Mucosa of descending colon (tissue), 3 donors: ENCODE measurements at regions not wholly inside any gene's neighbourhood (a gene's known extent, or its start where the extent isn't known, plus 50 kb on each side); places are given as distances from the start of the nearest gene placed in this dataset.

ENCODE experiments used
- ATAC-seq: fragments of 200-7000 bp; cut with Tn5 transposase; one replicate; pipeline ENCODE4 v1.9.1; 2020; ENCODE audit warnings: mild to moderate bottlenecking, moderate library complexity
- DNase-seq, 3 donors: peaks; one replicate each; pipeline ENCODE4 v3.0.0-alpha.2; 2020
- H3K36me3 ChIP-seq: fragments of 200-600 bp; one replicate; pipeline ENCODE4 v1.8.0; 2021; ENCODE audit warnings: low read depth, mild to moderate bottlenecking
- H3K4me1 ChIP-seq: fragments of 200-600 bp; one replicate; pipeline ENCODE4 v1.8.0; 2021; ENCODE audit warnings: low read depth, mild to moderate bottlenecking
- H3K4me3 ChIP-seq: fragments of 200-600 bp; one replicate; pipeline ENCODE4 v1.8.0; 2021; ENCODE audit warnings: mild to moderate bottlenecking
- H3K9me3 ChIP-seq: fragments of 200-600 bp; one replicate; pipeline ENCODE4 v1.8.0; 2021; ENCODE audit warnings: mild to moderate bottlenecking
- intact Hi-C, 2 donors: fragments of 100-400 bp; cut with DNase I in 1 of 2; cut with micrococcal nuclease in 1 of 2; formaldehyde crosslinking; loops; one replicate each; pipeline versions ENCODE4 v1.11.0 to v1.11.1; 2022; cut with DNase I, micrococcal nuclease
- TF ChIP-seq, protein P1 (sequence below): fragments of 200-600 bp; IDR thresholded peaks from one replicate; pipeline ENCODE4 v1.8.0; 2022; ENCODE audit warnings: antibody characterized with exemption, mild to moderate bottlenecking
- donor health status: DM: no; HTN: no; CAD: no; lungs with moderate emphysema.
- donor health status: DM: no; HTN: no; CAD: no.
- donor health status: DM: no; HTN: yes; CAD: no.

DNA sequence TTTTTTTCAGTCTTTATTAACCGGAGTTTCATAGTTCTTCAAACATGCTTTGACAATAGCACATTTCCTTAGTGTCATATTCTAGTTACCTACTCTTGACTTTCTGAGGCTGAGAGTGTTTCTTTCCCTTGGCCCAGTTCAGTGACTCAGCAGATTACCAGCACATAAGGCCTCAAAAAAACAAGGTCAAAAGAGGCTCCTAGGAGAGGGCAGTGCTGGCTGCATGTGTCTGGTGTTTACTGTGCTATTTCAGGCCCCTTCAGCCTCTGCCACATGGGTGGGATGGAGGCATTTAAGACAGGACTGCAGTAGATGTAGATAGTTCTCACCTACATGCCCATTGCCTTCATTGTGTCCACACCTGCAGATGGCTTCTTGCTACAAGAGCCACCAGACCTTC is 198.2 kb upstream of the SSTR4 start:
- no peaks in the 10 kb centered on the region for H3K36me3 ChIP-seq
- H3K4me3 ChIP-seq, result no peak overlapping the region
- intact Hi-C loops, result loop anchor here in 1 of 2 donors (10.0 kb wide), 1 partner anchor 212 kb away; no protein-coding TSS in a partner anchor
- TF ChIP-seq, protein P1, sequence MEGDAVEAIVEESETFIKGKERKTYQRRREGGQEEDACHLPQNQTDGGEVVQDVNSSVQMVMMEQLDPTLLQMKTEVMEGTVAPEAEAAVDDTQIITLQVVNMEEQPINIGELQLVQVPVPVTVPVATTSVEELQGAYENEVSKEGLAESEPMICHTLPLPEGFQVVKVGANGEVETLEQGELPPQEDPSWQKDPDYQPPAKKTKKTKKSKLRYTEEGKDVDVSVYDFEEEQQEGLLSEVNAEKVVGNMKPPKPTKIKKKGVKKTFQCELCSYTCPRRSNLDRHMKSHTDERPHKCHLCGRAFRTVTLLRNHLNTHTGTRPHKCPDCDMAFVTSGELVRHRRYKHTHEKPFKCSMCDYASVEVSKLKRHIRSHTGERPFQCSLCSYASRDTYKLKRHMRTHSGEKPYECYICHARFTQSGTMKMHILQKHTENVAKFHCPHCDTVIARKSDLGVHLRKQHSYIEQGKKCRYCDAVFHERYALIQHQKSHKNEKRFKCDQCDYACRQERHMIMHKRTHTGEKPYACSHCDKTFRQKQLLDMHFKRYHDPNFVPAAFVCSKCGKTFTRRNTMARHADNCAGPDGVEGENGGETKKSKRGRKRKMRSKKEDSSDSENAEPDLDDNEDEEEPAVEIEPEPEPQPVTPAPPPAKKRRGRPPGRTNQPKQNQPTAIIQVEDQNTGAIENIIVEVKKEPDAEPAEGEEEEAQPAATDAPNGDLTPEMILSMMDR, result no peak
- DNase-seq (no peak), ATAC-seq (no peak)
- no peaks in the 10 kb centered on the region for H3K4me1 ChIP-seq
- H3K9me3 ChIP-seq, result no peaks in the 10 kb centered on the region

DNA sequence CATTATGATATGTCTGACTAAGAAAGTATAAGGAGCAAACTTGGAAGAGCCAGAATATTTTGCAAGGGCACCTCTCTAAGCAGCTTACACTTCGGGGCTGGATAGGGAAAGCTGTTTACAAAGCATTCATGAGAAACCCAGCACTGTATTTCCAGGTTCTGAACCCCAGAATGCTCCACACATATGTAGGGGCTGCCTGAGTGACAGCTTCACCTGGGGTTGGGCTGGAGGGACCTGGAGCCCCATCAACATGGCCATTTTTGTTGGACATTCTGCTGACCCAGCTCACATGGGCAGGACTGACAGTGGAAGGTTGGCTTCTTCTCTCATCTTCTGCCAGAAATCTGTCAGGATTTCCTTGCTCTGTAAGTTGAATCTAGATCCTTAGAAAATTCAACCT is 197.1 kb upstream of the SSTR4 start:
- no peak for ATAC-seq
- no peaks in the 10 kb centered on the region for H3K4me1 ChIP-seq

DNA sequence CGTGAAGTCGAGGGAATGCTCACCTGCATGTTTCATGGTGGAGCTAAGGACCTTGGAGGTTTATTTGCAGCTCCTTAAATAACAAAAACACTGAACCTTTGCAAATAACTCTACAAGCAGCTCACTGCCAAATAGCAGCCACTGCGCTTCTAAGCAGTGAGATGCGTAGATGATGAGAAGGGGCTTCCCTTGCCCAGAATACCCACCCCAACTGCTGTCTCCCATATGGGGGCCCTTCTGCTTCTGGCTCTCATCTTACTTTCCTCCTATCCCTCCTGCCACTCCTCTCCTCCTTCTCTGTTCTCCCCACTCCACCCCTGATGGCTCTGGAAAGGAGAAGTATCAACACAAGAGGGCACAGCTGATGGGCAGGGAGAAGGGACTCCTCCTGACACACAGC is 193.3 kb upstream of the SSTR4 start:
- H3K36me3 ChIP-seq, result no peaks in the 10 kb centered on the region

More for the DNA sequence above, 197.1 kb upstream of the SSTR4 start:
- TF ChIP-seq, protein P1, result no peak
- Histone ChIP-seq H3K9me3 (no peaks in the 10 kb centered on the region), H3K36me3 (no peaks in the 10 kb centered on the region), H3K4me3 (no peak overlapping the region)
- intact Hi-C loops, result loop anchor here in 1 of 2 donors (10.0 kb wide), 1 partner anchor 213 kb away; no protein-coding TSS in a partner anchor
- no peak for DNase-seq

DNA sequence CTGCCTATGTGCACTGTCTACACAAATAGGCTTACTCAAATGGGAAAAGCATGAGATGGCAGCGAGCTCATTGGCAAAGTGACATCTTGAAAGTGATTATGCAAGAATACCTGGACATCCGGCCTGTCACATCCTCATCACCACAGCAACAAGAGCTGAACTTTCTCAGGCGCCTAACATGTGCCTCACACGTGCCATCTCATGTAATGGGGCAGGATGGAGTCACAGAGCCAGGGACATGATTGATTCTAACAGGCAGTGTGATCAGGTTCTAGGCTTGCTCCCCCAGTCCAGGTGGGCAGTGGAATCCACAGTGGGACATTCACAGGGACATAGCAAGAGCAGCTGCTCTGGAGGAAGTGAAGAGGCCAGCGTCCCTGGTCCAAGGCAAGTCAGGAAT is 192.3 kb upstream of the SSTR4 start:
- ATAC-seq, result no peak
- intact Hi-C loops, result no loop called here

More for the DNA sequence above, 193.3 kb upstream of the SSTR4 start:
- DNase-seq (no peak), ATAC-seq (no peak)
- Histone ChIP-seq H3K4me1 (no peaks in the 10 kb centered on the region), H3K9me3 (no peaks in the 10 kb centered on the region), H3K4me3 (no peak overlapping the region)
- intact Hi-C loops, result no loop called here
- TF ChIP-seq, protein P1, result no peak

DNA sequence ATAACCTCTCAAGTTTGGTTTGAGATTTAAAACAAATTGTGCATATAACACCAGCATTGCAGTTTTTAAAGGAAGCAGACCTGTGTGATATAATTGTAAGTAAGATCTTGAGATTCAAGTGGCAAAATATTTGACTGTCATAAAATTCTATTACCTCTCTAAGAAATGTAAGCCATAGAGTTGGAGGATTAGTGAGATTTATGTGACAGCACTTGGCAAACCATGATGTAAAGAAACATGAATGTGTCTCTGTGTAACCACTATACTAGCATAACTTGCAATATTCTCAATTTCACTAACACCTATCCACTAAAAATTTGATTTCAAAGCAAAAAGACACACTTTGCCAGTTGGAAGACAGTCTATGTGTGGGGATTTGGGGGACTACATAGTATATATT is 190.2 kb upstream of the SSTR4 start:
- ATAC-seq, result no peak
- TF ChIP-seq, protein P1, result no peak
- no peak for DNase-seq
- Histone ChIP-seq H3K36me3 (no peaks in the 10 kb centered on the region), H3K4me1 (no peaks in the 10 kb centered on the region), H3K9me3 (no peaks in the 10 kb centered on the region), H3K4me3 (no peak overlapping the region)
- intact Hi-C loops, result no loop called here

More for the DNA sequence above, 192.3 kb upstream of the SSTR4 start:
- TF ChIP-seq, protein P1, result no peak
- H3K36me3 ChIP-seq, result no peaks in the 10 kb centered on the region
- DNase-seq, result no peak
- H3K4me1 ChIP-seq, result no peaks in the 10 kb centered on the region
- H3K4me3 ChIP-seq, result no peak overlapping the region
- H3K9me3 ChIP-seq, result no peaks in the 10 kb centered on the region

DNA sequence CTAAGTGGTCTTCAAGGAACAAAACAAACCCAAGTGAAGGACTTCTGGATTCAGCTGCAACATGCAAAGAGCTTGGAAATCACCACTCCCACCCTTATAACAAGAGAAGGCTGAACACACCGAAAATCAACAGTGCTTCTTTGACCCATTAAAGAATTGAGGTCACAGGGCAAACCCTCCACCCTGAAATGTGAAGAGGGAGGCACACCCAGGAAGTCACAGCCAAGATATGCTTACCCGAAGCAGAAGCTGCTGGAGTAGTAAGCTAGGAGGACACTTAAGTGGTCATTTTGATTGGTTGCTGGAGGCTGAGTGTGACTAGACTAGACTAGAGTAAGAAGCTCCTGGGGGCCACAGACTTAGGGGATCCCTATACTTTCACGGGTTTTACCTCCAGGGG is 188.2 kb upstream of the SSTR4 start:
- H3K36me3 ChIP-seq, result no peaks in the 10 kb centered on the region
- no peak overlapping the region for H3K4me3 ChIP-seq
- ATAC-seq (no peak), DNase-seq (no peak)
- TF ChIP-seq, protein P1, result no peak
- no peaks in the 10 kb centered on the region for H3K4me1 ChIP-seq
- intact Hi-C loops, result no loop called here
- H3K9me3 ChIP-seq, result no peaks in the 10 kb centered on the region
